Urinary bladder (tissue), 3 donors: ENCODE measurements at regions not wholly inside any gene's neighbourhood (a gene's known extent, or its start where the extent isn't known, plus 50 kb on each side); places are given as distances from the start of the nearest gene placed in this dataset.

Source experiments
- DNase-seq: peaks from one replicate; pipeline ENCODE4 v3.0.0-alpha.2; 2015; ENCODE audit errors: extremely low spot score
- H3K27ac ChIP-seq: one replicate; pipeline ENCODE4 v1.5.1; 2013; ENCODE audit warnings: low read depth, mild to moderate bottlenecking, moderate library complexity
- H3K36me3 ChIP-seq: one replicate; pipeline ENCODE4 v1.6.1; 2013; ENCODE audit warnings: mild to moderate bottlenecking, moderate library complexity; ENCODE audit not compliant: insufficient read depth
- H3K4me1 ChIP-seq: one replicate; pipeline ENCODE4 v1.6.1; 2013; ENCODE audit warnings: mild to moderate bottlenecking, moderate library complexity; ENCODE audit not compliant: insufficient read depth
- H3K4me3 ChIP-seq: one replicate; pipeline ENCODE4 v1.5.1; 2013; ENCODE audit warnings: low read depth, low read length
- whole genome bisulfite sequencing: extraction: QIAGEN DNeasy Blood & Tissue Kit; methylation state at CpG from one replicate; pipeline ENCODE4 v1.1.7; 2013; 5-methylcytosine and 5-hydroxymethylcytosine counted together
- donor health status: healthy with polysubstance abuse.
- donor health status: healthy.

GRCh38 chr10:71073451-71074175 lies 138.8 kb upstream of the UNC5B start:
- 85% methylated on average over 12 of the region's 12 CpGs for WGBS
- no peak for DNase-seq
- H3K36me3 ChIP-seq = no peaks in the 10 kb centered on the region
- no peak overlapping the region for H3K4me3 ChIP-seq
- H3K4me1 ChIP-seq = no peaks in the 10 kb centered on the region
- no peak overlapping the region for H3K27ac ChIP-seq

GRCh38 chr10:71074176-71074755 lies 138.1 kb upstream of the UNC5B start:
- WGBS = 85% methylated on average over 7 of the region's 7 CpGs
- H3K4me1 ChIP-seq = no peaks in the 10 kb centered on the region
- no peaks in the 10 kb centered on the region for H3K36me3 ChIP-seq
- H3K27ac ChIP-seq = no peak overlapping the region
- no peak overlapping the region for H3K4me3 ChIP-seq
- no peak for DNase-seq

- no peaks in the 10 kb centered on the region for H3K4me1 ChIP-seq
- 53% methylated on average over 8 of the region's 8 CpGs for WGBS
- DNase-seq = no peak
Observed at GRCh38 chr10:71075086-71075758, 137.1 kb upstream of the UNC5B start.

GRCh38 chr10:71075759-71076472 lies 136.5 kb upstream of the UNC5B start:
- H3K4me1 ChIP-seq = no peaks in the 10 kb centered on the region
- 85% methylated on average over 15 of the region's 15 CpGs for WGBS
- DNase-seq = no peak
- H3K36me3 ChIP-seq = no peaks in the 10 kb centered on the region
- no peak overlapping the region for H3K4me3 ChIP-seq
- H3K27ac ChIP-seq = no peak overlapping the region

More at GRCh38 chr10:71075086-71075758, 137.1 kb upstream of the UNC5B start:
- H3K27ac ChIP-seq = no peak overlapping the region
- H3K4me3 ChIP-seq = no peak overlapping the region
- no peaks in the 10 kb centered on the region for H3K36me3 ChIP-seq

GRCh38 chr10:71076473-71077142 lies 135.8 kb upstream of the UNC5B start:
- Histone ChIP-seq H3K27ac (no peak overlapping the region), H3K4me3 (no peak overlapping the region), H3K4me1 (no peaks in the 10 kb centered on the region), H3K36me3 (no peaks in the 10 kb centered on the region)
- DNase-seq = no peak
- 84% methylated on average over 8 of the region's 8 CpGs for WGBS

- 62% methylated on average over 8 of the region's 8 CpGs for WGBS
Observed at GRCh38 chr10:71077143-71077581, 135.2 kb upstream of the UNC5B start.

GRCh38 chr10:71077796-71078453 lies 134.4 kb upstream of the UNC5B start:
- Histone ChIP-seq H3K4me1 (no peaks in the 10 kb centered on the region), H3K36me3 (no peaks in the 10 kb centered on the region), H3K27ac (no peak overlapping the region), H3K4me3 (no peak overlapping the region)
- WGBS = 93% methylated on average over 4 of the region's 4 CpGs
- no peak for DNase-seq

More at GRCh38 chr10:71077143-71077581, 135.2 kb upstream of the UNC5B start:
- no peaks in the 10 kb centered on the region for H3K36me3 ChIP-seq
- no peak overlapping the region for H3K4me3 ChIP-seq
- no peak overlapping the region for H3K27ac ChIP-seq
- DNase-seq = no peak
- H3K4me1 ChIP-seq = no peaks in the 10 kb centered on the region

GRCh38 chr10:71078454-71079145 lies 133.8 kb upstream of the UNC5B start:
- Histone ChIP-seq H3K36me3 (no peaks in the 10 kb centered on the region), H3K4me3 (no peak overlapping the region), H3K4me1 (no peaks in the 10 kb centered on the region), H3K27ac (no peak overlapping the region)
- WGBS = 90% methylated on average over 14 of the region's 14 CpGs
- DNase-seq = no peak

GRCh38 chr10:71079761-71080380 lies 132.5 kb upstream of the UNC5B start:
- WGBS = 89% methylated on average over 12 of the region's 12 CpGs
- Histone ChIP-seq H3K4me1 (no peaks in the 10 kb centered on the region), H3K36me3 (no peaks in the 10 kb centered on the region), H3K27ac (no peak overlapping the region), H3K4me3 (no peak overlapping the region)
- DNase-seq = no peak

- Histone ChIP-seq H3K27ac (no peak overlapping the region), H3K4me1 (no peaks in the 10 kb centered on the region), H3K4me3 (no peak overlapping the region), H3K36me3 (no peaks in the 10 kb centered on the region)
- WGBS = 85% methylated on average over 7 of the region's 7 CpGs
- DNase-seq = no peak
Observed at GRCh38 chr10:71080381-71081228, 131.8 kb upstream of the UNC5B start.

GRCh38 chr10:71081229-71081560 lies 131.2 kb upstream of the UNC5B start:
- no peaks in the 10 kb centered on the region for H3K36me3 ChIP-seq
- DNase-seq = no peak
- H3K27ac ChIP-seq = no peak overlapping the region
- no peak overlapping the region for H3K4me3 ChIP-seq
- no peaks in the 10 kb centered on the region for H3K4me1 ChIP-seq
- WGBS = 64% methylated on average over 6 of the region's 6 CpGs
